GM12873 (cell line): ENCODE measurements at regions not wholly inside any gene's neighbourhood (a gene's known extent, or its start where the extent isn't known, plus 50 kb on each side); places are given as distances from the start of the nearest gene placed in this dataset.

Experiments used
- CTCF ChIP-seq: IDR thresholded peaks from 2 replicates; pipeline ENCODE4 v1.5.1; 2012; ENCODE audit warnings: low read depth, mild to moderate bottlenecking, moderate library complexity, low read length, control low read depth; ENCODE audit not compliant: insufficient read depth; ENCODE audit errors: missing control alignments

- no peak for TF ChIP-seq CTCF
These were observed 73.3 kb upstream of the DPH5 start for GRCh38 chr1:101098907-101099306.

DNA sequence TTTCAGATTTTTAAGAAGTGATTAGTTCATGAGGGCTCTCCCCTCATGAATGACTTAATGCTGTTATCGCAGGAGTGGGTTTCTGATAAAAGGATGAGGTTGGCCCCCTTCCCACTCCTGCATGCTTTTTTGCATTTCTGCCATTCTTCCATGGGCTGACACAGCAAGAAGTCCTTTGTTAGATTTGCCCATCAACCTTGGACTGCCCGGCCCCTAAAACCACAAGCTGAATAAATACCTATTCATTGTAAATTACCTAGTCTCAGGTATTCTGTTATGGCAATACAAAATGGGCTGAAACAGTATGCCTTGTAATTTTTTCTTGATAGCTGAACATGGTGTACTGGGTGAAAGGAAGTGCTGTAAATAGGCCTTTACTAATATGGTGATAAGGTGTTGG is 72.7 kb upstream of the DPH5 start:
- TF ChIP-seq CTCF, result no peak

DNA sequence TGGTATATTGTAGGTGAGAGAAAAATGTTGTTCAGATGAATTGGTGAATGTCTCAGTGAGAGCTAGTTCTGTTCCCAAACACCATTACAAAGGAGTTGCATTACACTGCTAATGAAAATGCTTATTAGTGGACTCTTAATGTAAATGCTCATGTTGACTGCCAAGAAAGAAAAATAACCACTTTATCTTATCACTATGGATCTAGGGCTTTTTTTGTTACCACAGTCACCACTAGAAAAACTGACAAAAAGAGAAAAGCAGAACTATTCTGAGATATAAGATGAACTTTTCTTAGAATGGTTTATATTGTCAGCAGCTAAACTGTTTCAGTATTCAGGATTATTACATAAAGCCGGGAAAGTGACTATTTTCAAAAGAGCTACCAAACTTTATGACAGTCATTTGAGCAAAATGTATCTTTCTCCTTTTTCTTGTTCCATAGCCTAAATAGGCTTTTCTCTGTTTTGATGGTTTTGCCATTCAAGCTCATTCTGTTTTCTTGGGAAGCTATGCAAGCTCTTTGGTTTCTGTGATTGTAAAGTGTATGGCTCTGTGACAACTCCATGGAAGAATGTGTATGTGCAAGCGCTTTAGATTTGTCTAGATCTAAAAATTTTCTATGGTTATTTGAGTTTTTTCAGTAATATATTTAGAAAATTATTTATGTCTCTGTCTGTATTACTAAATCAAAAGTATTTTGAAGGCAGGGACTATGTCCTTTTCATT is 64.2 kb upstream of the DPH5 start:
- no peak for TF ChIP-seq CTCF

DNA sequence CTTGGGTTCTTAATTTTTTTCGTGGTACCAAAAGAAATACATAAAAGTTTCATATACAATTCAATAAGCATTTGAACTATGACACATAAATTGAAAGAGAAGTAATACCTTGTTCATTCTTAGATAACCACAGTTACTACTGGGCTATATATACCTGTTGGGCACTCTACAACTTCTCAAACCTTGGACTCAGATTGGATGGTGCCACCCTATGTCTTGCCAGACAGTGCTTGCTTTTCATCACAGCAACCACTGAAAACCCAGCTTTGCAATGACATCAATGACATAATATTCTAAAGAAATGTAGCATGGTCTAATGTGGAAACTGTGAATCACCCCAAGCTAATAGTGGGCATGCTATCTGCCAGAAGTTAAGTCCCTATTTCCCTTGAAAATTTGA is 62.8 kb upstream of the DPH5 start:
- no peak for TF ChIP-seq CTCF

DNA sequence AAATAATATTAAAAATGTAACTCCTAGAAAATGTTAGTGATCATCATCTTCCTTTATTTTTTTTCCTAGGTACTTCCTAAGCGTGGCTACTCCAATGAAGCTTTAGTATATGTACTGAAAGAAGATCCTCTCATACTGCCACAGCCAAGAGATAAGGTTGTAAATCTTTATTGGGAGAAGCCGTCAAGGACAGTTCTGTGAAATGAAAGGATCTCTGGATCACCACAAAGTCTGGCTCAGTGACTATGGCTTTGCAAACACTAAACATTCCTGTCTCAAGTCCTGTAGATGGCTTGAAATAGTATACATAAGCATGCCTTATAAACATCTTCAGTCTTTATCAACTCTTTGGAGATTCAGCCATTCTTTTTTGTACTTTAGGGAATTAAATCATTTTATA is 61.2 kb upstream of the DPH5 start:
- TF ChIP-seq CTCF, result no peak

DNA sequence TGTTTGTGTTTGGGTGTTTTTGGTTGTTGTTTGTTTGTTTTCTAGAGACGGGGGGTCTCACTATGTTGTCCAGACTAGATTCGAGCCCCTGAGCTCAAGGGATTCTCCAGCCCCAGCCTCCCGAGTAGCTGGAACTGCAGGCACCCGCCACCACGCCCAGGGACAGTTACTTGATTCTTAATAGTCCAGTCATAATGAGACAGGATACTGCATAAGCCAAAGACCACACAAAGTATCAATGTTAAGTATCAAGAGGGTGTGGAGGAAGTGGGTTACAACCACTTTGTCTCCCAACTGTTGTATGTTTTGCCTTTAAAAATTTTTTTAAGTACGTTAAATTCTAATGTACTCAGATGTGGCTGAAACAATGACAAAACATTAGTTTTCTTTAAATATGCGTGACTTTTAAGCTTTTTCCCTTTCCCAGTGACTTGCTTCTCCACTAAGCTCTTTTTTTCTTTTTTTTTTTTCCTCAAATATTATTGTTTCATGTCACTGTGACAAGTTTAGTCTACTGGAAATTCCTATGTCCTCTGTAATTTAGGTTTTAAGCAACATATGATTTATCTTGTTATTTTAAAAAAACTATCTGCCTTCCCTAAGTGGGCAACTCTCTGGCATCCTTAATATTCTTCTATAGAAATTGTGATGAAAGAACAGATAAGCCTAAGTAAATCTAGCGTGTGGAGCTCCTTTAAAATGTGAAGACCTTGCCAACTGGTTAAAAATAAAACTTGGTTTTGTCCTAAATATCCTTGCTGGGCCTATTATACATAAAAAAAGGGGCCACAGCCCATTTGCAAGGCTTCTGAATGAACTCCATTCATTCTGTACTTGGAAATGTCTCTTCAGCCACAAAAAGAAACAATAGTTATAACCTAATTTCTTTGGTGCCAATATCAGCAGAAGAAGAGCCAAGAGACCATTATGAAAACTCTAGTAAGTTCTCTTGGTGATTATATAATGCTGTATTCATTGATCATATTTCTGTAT is 56.2 kb upstream of the DPH5 start:
- no peak for TF ChIP-seq CTCF

- TF ChIP-seq CTCF, result no peak
These were observed 55.3 kb upstream of the DPH5 start for GRCh38 chr1:101080859-101081258.
